CD4-positive, alpha-beta T cell treated with Interleukin-17A for 4 hours (primary cell): ENCODE measurements at regions not wholly inside any gene's neighbourhood (a gene's known extent, or its start where the extent isn't known, plus 50 kb on each side); places are given as distances from the start of the nearest gene placed in this dataset.
"Not testable (repeated sequence)": the region's sequence is repeated elsewhere in the genome, so short reads cannot be mapped to it uniquely, and the experiment has no call there.

ENCODE experiments used
- DNase-seq: peaks from one replicate; pipeline ENCODE4 v3.0.0-alpha.2; 2020; ENCODE audit warnings: mixed read lengths

DNA sequence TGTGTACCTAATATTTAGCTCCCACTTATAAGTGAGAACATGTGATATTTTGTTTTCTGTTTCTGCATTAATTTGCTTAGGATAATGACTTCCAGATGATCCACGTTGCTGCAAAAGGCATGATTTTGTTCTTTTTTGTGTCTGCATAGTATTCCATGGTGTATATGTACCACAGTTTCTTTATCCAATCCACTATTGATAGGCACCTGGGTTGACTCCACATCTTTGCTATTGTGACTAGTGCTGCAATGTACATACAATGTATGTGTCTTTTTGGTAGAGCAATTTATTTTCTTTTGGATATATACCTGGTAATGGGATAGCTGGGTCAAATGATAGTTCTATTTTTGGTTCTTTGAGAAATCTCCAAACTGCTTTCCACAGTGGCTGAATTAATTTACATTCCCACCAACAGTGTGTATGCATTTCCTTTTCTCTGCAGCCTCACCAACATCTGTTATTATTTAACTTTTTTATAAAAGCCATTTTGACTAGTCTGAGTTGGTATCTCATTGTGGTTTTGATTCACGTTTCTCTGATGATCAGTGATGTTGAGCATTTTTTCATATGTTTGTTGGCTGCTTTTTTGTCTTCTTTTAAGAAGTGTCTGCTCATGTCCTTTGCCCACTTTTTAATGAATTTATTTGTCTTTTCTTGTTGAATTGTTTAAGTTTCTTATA, 102.8 kb upstream of the GAS1 start:
- DNase-seq: not testable (repeated sequence)

- DNase-seq: no peak
Measured at GRCh38 chr9:87054999-87055686, 107.8 kb upstream of the GAS1 start.

- no peak for DNase-seq
Measured at GRCh38 chr9:87059772-87060171, 112.5 kb upstream of the GAS1 start.

DNA sequence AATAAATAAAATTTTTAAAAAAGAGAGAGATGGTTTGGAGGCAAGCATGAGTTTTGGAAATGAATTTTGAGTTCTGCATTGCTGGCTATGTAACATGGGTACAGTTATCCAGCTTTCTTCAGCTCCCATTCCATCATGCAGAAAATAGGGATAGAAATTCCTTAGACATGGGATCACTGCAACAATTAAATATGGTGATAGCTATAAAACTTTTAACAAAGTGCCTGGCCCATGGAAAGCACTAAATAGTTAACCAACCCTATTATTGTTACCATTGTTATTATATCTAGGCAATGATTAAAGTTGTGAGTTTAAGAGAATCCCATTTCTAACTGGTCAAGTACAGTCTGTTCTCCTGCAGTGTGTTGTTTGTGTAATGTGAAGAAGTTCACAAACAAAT, 115.4 kb upstream of the GAS1 start:
- no peak for DNase-seq

DNA sequence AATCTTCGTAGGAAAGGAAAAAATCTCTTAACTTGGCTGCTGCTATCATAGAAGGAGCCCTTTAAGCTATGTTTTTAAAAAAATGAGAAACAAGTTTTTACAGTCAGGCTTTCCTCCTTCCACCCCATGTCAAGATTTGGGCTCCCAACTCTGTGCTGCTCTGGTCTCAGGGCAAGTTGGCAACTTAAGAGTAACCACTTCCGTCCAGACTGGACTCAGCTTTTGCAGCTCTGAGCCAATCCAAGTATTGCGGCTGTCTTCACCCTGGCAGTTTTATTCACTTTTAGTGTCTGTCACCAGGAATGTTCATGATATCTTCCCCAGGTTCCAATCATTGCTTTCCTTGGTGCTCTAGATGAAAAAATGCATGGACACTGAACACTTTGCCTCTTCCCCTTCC, 115.9 kb upstream of the GAS1 start:
- no peak for DNase-seq

DNA sequence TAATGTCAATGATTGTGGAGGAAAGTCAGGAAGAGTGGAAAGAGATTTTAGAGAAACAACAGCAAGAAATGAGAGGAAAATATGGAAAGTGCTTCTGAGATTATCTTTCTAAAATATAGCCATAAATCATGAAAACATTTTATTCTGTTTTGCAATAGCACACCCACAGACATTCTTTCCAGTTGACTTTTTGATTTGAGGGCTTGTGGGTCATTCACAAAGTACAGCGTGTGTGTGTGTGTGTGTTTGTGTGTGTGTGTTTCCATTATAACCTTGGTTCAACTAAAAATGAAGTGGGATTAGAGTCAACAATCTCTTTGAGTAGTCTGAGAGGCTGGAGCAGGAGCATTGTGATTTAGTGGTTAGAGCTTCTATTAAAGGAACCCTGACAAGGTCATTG, 116.6 kb upstream of the GAS1 start:
- no peak for DNase-seq

- no peak for DNase-seq
Measured at GRCh38 chr9:87064311-87064710, 117.0 kb upstream of the GAS1 start.

DNA sequence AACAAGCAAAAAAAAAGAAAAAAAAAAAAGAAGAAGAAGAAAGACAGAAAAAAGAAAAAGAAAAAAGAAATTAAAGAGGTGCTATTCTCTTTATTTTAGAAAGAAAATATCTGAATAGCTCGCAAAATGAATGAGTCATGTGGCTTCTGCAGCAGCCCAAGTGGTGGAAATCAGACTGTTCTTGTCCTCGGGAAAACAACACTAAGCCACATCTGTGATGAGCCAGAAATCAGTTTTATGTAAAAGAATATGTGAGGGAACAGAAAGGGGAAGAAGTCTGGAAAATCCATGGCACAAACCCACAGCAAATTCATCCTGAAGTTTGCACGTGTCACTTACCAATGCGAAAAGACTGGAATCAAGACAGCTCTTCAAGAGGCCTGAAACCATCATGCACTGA, 118.7 kb upstream of the GAS1 start:
- DNase-seq: no peak

- no peak for DNase-seq
Measured at GRCh38 chr9:87067426-87067825, 120.1 kb upstream of the GAS1 start.

- DNase-seq: no peak
Measured at GRCh38 chr9:87068177-87068840, 121.0 kb upstream of the GAS1 start.

- no peak for DNase-seq
Measured at GRCh38 chr9:87069690-87070089, 122.4 kb upstream of the GAS1 start.

- no peak for DNase-seq
Measured at GRCh38 chr9:87070336-87070735, 123.0 kb upstream of the GAS1 start.

- DNase-seq: no peak
Measured at GRCh38 chr9:87071473-87071872, 124.2 kb upstream of the GAS1 start.

DNA sequence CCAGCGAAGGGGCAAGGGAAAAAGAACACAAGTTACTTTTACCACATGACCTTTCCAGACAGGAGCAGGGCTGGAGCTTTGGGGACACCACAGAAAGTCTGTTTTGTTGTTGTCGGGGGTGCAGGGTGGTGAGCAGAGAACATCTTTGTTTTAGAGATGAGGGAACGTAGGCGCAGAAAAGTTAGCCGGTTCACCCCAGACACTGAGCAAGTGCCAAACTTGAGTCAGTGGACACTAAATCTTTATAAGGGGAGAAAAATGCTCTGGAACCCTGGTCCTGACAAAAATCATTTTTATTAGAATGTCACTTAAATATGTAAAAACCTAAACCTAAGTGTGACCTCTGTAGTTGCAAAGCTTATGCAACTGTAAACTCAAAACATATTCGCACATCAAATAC, 126.4 kb upstream of the GAS1 start:
- no peak for DNase-seq

GRCh38 chr9:87075537-87075936, 128.2 kb upstream of the GAS1 start:
- DNase-seq: no peak

GRCh38 chr9:87076825-87077224, 129.5 kb upstream of the GAS1 start:
- no peak for DNase-seq

DNA sequence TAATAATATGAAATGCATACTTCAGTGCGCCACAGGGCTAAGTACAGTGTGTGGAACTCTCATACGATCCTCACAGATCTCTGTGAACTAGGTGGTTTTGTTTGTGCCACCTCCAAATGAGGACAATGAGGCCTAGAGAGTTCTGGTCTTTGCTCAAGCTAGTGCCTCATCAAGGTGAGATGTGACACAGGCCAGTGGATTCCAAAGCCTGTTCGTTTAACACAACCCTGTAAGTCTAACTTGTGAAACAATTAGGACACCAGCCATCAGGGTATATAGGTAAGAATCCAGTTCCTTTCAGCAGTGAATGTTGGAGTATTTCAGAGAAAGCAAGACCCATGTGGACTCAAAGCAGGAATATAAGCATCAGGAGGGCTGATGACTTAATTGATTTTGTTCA, 130.7 kb upstream of the GAS1 start:
- no peak for DNase-seq

- no peak for DNase-seq
Measured at GRCh38 chr9:87080512-87081264, 133.4 kb upstream of the GAS1 start.

GRCh38 chr9:87081503-87081902, 134.2 kb upstream of the GAS1 start:
- no peak for DNase-seq

GRCh38 chr9:87083986-87084385, 136.7 kb upstream of the GAS1 start:
- DNase-seq: no peak

DNA sequence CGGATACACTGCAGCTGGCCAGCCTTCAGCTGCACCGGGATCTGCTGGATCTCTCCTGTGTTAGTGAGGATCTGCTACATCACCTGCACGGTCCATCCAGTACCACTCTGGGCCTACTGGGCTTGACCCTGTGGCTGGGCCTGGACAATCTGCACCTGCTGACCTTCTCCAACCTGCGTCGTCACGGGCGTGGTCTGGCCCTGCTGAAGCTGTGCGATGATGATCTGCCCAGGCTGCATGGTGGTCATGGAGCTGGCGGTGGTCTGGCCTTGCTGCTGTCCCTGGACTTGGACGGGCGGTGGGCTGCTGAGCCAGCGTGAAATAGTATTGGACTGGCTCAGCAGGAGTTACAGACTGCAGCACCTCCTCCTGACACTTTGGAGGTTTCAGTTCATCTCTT, 137.1 kb upstream of the GAS1 start:
- no peak for DNase-seq

DNA sequence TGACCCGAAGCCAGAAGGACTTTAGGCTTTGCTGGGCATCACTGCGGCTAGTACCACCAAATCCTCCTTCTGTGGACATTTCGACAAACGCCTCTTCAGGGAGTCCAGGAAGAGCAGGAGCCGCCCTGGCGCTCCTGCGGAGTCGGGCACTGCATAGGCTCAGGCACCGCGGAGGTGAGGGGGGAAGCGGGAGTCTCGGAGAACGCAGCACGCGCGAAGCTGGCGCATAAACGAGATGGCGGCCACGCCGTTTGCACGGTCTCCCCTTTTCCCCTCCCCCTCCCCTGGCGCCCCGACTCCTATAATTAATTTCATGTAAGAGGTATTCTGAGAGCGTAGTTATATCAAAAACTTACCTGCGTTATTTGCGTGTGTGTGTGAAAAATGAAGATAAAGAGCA, 137.8 kb upstream of the GAS1 start:
- DNase-seq: no peak

- DNase-seq: no peak
Measured at GRCh38 chr9:87085521-87085920, 138.2 kb upstream of the GAS1 start.
